K562 (cell line): ENCODE measurements at regions not wholly inside any gene's neighbourhood (a gene's known extent, or its start where the extent isn't known, plus 50 kb on each side); places are given as distances from the start of the nearest gene placed in this dataset.

Source experiments
- CHD4 ChIP-seq: fragments of 200-600 bp; sonication (generic); IDR thresholded peaks from 3 replicates; pipeline ENCODE4 v1.6.1; 2012; ENCODE audit warnings: low read depth, mild to moderate bottlenecking, mixed read lengths, low read length, inconsistent platforms; ENCODE audit not compliant: insufficient read depth, insufficient replicate concordance, poor library complexity, severe bottlenecking
- ZNF121 ChIP-seq: sonication (generic); formaldehyde crosslinking; conservative IDR thresholded peaks from 2 replicates; pipeline ENCODE4 v1.8.0; 2022; ENCODE audit warnings: missing genetic modification reagents

GRCh38 chr16:86881861-86882273, 303.5 kb downstream of the FOXL1 start:
- TF ChIP-seq CHD4 (no peak), ZNF121 (CRISPR knock-in tag) (no peak)
